IMR-90 (cell line): ENCODE measurements at regions not wholly inside any gene's neighbourhood (a gene's known extent, or its start where the extent isn't known, plus 50 kb on each side); places are given as distances from the start of the nearest gene placed in this dataset.

ENCODE experiments used
- ATAC-seq: fragments of 200-7000 bp; cut with Tn5 transposase; 2 replicates; pipeline ENCODE4 v1.9.1; 2020; ENCODE audit warnings: low read depth, mild to moderate bottlenecking, moderate library complexity
- BruUV-seq: library from RNA; stranded (reverse); fragments of 400-500 nt; replicated peaks from 2 replicates; lab custom pipeline; 2021; lab: Mats Ljungman, UMichigan
- CTCF ChIA-PET: fragments of 300-600 bp; formaldehyde crosslinking; extraction: SDS; loops from one replicate; lab custom pipeline; 2021; ENCODE audit warnings: antibody characterized with exemption; lab: Yijun Ruan, JAX
- POLR2A ChIA-PET: fragments of 300-600 bp; sonication (Branson Sonifier 250); formaldehyde crosslinking; loops from one replicate; lab custom pipeline; 2022; ENCODE audit warnings: antibody characterized with exemption; ENCODE audit not compliant: unreplicated experiment; lab: Charles Lee
- DNase-seq: peaks from one replicate; pipeline ENCODE4 v3.0.0; 2013
- H2AFZ ChIP-seq: replicated peaks from 2 replicates; pipeline ENCODE3; 2013; ENCODE audit warnings: low read length, mild to moderate bottlenecking; ENCODE audit not compliant: poor library complexity
- H2AK5ac ChIP-seq: 2 replicates; pipeline ENCODE4 v1.6.1; 2013; ENCODE audit warnings: low read depth, low read length, inconsistent platforms
- H2AK9ac ChIP-seq: replicated peaks from 2 replicates; pipeline ENCODE3; 2013; ENCODE audit warnings: mild to moderate bottlenecking, low read depth, low read length, moderate library complexity; ENCODE audit not compliant: poor library complexity
- H2BK120ac ChIP-seq: 2 replicates; pipeline ENCODE4 v1.6.1; 2013; ENCODE audit warnings: low read depth, low read length, inconsistent platforms
- H2BK15ac ChIP-seq: 3 replicates; pipeline ENCODE4 v1.6.1; 2013; ENCODE audit warnings: low read depth, low read length, inconsistent platforms
- H2BK20ac ChIP-seq: 2 replicates; pipeline ENCODE4 v1.6.1; 2013; ENCODE audit warnings: low read depth, mild to moderate bottlenecking, inconsistent platforms, low read length, moderate library complexity
- H2BK5ac ChIP-seq: 2 replicates; pipeline ENCODE4 v1.6.1; 2013; ENCODE audit warnings: mild to moderate bottlenecking, low read depth, low read length, inconsistent platforms; ENCODE audit not compliant: poor library complexity, severe bottlenecking
- H3K14ac ChIP-seq: replicated peaks from 2 replicates; pipeline ENCODE4 v1.6.1; 2013; ENCODE audit warnings: low read depth, low read length, inconsistent platforms
- H3K18ac ChIP-seq: 2 replicates; pipeline ENCODE4 v1.6.1; 2013; ENCODE audit warnings: low read depth, low read length, control low read depth
- H3K23ac ChIP-seq: 2 replicates; pipeline ENCODE4 v1.6.1; 2013; ENCODE audit warnings: low read depth, low read length, inconsistent platforms
- H3K27ac ChIP-seq: 2 replicates; pipeline ENCODE4 v1.5.1; 2013; ENCODE audit warnings: mild to moderate bottlenecking, control low read depth, low read length; ENCODE audit not compliant: insufficient read depth
- H3K27me3 ChIP-seq: 2 replicates; pipeline ENCODE4 v1.6.1; 2013; ENCODE audit warnings: low read length; ENCODE audit not compliant: control insufficient read depth, insufficient read depth
- H3K36me3 ChIP-seq: 2 replicates; pipeline ENCODE4 v1.6.1; 2013; ENCODE audit warnings: low read length, mixed read lengths; ENCODE audit not compliant: control insufficient read depth, insufficient read depth
- H3K4ac ChIP-seq: 2 replicates; pipeline ENCODE4 v1.6.1; 2013; ENCODE audit warnings: low read depth, low read length, inconsistent platforms
- H3K4me1 ChIP-seq: 2 replicates; pipeline ENCODE4 v1.6.1; 2013; ENCODE audit warnings: low read length, mixed read lengths; ENCODE audit not compliant: control insufficient read depth, insufficient read depth
- H3K4me2 ChIP-seq: 2 replicates; pipeline ENCODE4 v1.6.1; 2013; ENCODE audit warnings: low read depth, mild to moderate bottlenecking, control low read depth, low read length, moderate library complexity
- H3K4me3 ChIP-seq: 2 replicates; pipeline ENCODE4 v1.5.1; 2013; ENCODE audit warnings: low read depth, mild to moderate bottlenecking, control low read depth, low read length, moderate library complexity; ENCODE audit not compliant: insufficient read depth
- H3K56ac ChIP-seq: 2 replicates; pipeline ENCODE4 v1.6.1; 2013; ENCODE audit warnings: low read length, inconsistent platforms; ENCODE audit not compliant: insufficient read depth; ENCODE audit errors: extremely low read depth
- H3K79me1 ChIP-seq, 2 experiments: 2 replicates each; pipeline ENCODE4 v1.6.1; 2013; ENCODE audit warnings: low read length in 2 of 2, inconsistent platforms in 1 of 2, low read depth in 1 of 2
- H3K9ac ChIP-seq: 2 replicates; pipeline ENCODE4 v1.6.1; 2013; ENCODE audit warnings: low read depth, low read length, control low read depth
- H3K9me1 ChIP-seq: 2 replicates; pipeline ENCODE4 v1.6.1; 2013; ENCODE audit warnings: low read length, inconsistent platforms; ENCODE audit not compliant: insufficient read depth
- H3K9me3 ChIP-seq: 2 replicates; pipeline ENCODE4 v1.6.1; 2013; ENCODE audit warnings: low read length; ENCODE audit not compliant: control insufficient read depth, insufficient read depth
- H4K20me1 ChIP-seq: 2 replicates; pipeline ENCODE4 v1.6.1; 2013; ENCODE audit warnings: low read length, inconsistent platforms; ENCODE audit not compliant: insufficient read depth
- H4K5ac ChIP-seq: 2 replicates; pipeline ENCODE4 v1.6.1; 2013; ENCODE audit warnings: mild to moderate bottlenecking, low read depth, low read length, control low read depth
- H4K8ac ChIP-seq, 2 experiments: 2 replicates each; pipeline ENCODE4 v1.6.1; 2013; ENCODE audit warnings: low read depth in 2 of 2, low read length in 2 of 2, control low read depth in 1 of 2, inconsistent platforms in 1 of 2
- H4K91ac ChIP-seq: 2 replicates; pipeline ENCODE4 v1.6.1; 2013; ENCODE audit warnings: low read depth, low read length, inconsistent platforms; ENCODE audit not compliant: insufficient read depth
- BHLHE40 ChIP-seq: fragments of 150-350 bp; IDR thresholded peaks from 2 replicates; pipeline ENCODE4 v1.6.1; 2016; ENCODE audit warnings: mild to moderate bottlenecking, low read depth, low read length
- CEBPB ChIP-seq: IDR thresholded peaks from 2 replicates; pipeline ENCODE4 v1.6.1; 2012; ENCODE audit warnings: low read depth, low read length, improper control_type of control experiment
- MAZ ChIP-seq: IDR thresholded peaks from 2 replicates; pipeline ENCODE4 v1.6.1; 2012; ENCODE audit warnings: low read depth, mild to moderate bottlenecking, low read length, improper control_type of control experiment, moderate library complexity, borderline replicate concordance
- MXI1 ChIP-seq: IDR thresholded peaks from 2 replicates; pipeline ENCODE4 v1.6.1; 2012; ENCODE audit warnings: low read depth, mild to moderate bottlenecking, low read length, moderate library complexity, borderline replicate concordance
- POLR2A ChIP-seq: IDR thresholded peaks from 2 replicates; pipeline ENCODE4 v1.6.1; 2012; ENCODE audit warnings: mild to moderate bottlenecking, low read depth, low read length
- RAD21 ChIP-seq: IDR thresholded peaks from 2 replicates; pipeline ENCODE4 v1.6.1; 2012; ENCODE audit warnings: low read length, improper control_type of control experiment
- RFX5 ChIP-seq: IDR thresholded peaks from 2 replicates; pipeline ENCODE4 v1.8.0; 2012; ENCODE audit warnings: low read depth, mild to moderate bottlenecking, low read length, moderate library complexity
- SMC3 ChIP-seq: fragments of 150-350 bp; IDR thresholded peaks from 2 replicates; pipeline ENCODE4 v1.6.1; 2016; ENCODE audit warnings: low read depth, mild to moderate bottlenecking, antibody characterized with exemption, low read length, moderate library complexity
- WGBS, 2 experiments: methylation state at CpG; one replicate each; pipeline versions ENCODE4 v1.1.5 to v1.1.7; 2013; ENCODE audit warnings: missing lambda C conversion rate in 2 of 2; ENCODE audit not compliant: insufficient read length in 1 of 2; ENCODE audit errors: extremely low coverage in 2 of 2; 5-methylcytosine and 5-hydroxymethylcytosine counted together
- dilution Hi-C: fragments of 300-500 bp; cut with HindIII; formaldehyde crosslinking; loops from one replicate; pipeline ENCODE4 v1.14.3; 2018; ENCODE audit warnings: low sequenced_read_pairs; ENCODE audit not compliant: unreplicated experiment
- in situ Hi-C: fragments of 300-500 bp; cut with MboI; formaldehyde crosslinking; loops from 3 replicates; pipeline ENCODE4 v1.14.3; 2019; ENCODE audit warnings: low sequenced_read_pairs, inconsistent platforms, mixed read lengths
- intact Hi-C: fragments of 100-400 bp; cut with micrococcal nuclease; formaldehyde crosslinking; loops from 2 replicates; pipeline ENCODE4 v1.10.0; 2022
- TF ChIP-seq, protein P1 (sequence below): fragments of 150-350 bp; IDR thresholded peaks from 2 replicates; pipeline ENCODE4 v1.6.1; 2016; ENCODE audit warnings: low read depth, mild to moderate bottlenecking, low read length, moderate library complexity, borderline replicate concordance

GRCh38 chr9:79240774-79241173 is 331.0 kb upstream of the TLE4 start:
- Histone ChIP-seq H4K8ac (no peak overlapping the region), H3K9me1 (no peaks in the 10 kb centered on the region), H3K27ac (no peak overlapping the region), H2BK5ac (no peak overlapping the region), H3K56ac (no peak overlapping the region), H2BK120ac (no peak overlapping the region), H2BK20ac (no peak overlapping the region), H2AK9ac (no peak overlapping the region), H4K5ac (no peak overlapping the region), H4K20me1 (no peaks in the 10 kb centered on the region), H3K18ac (no peak overlapping the region), H3K4ac (no peak overlapping the region), H3K14ac (no peak overlapping the region), H3K4me1 (no peaks in the 10 kb centered on the region), H3K79me1 (no peaks in the 10 kb centered on the region), H3K27me3 (no peaks in the 10 kb centered on the region), H3K4me2 (no peak overlapping the region), H3K4me3 (no peak overlapping the region), H2BK15ac (no peak overlapping the region; the same call in 2 of the 3 replicates), H3K23ac (no peak overlapping the region), H2AFZ (no peak overlapping the region), H4K91ac (no peak overlapping the region), H3K9ac (no peak overlapping the region), H3K36me3 (no peaks in the 10 kb centered on the region), H3K9me3 (no peaks in the 10 kb centered on the region), H2AK5ac (no peak overlapping the region)
- ChIA-PET CTCF (interaction anchor here (0.9 kb wide), 1 partner anchor 111 kb away, joined by 3 read pairs; no protein-coding TSS in a partner anchor), POLR2A (no interaction called here)
- BruUV-seq: no TSS peak
- TF ChIP-seq BHLHE40 (no peak), CEBPB (no peak), RFX5 (no peak), POLR2A (no peak), MAZ (no peak), MXI1 (no peak), RAD21 (no peak), SMC3 (no peak)
- TF ChIP-seq, protein P1, sequence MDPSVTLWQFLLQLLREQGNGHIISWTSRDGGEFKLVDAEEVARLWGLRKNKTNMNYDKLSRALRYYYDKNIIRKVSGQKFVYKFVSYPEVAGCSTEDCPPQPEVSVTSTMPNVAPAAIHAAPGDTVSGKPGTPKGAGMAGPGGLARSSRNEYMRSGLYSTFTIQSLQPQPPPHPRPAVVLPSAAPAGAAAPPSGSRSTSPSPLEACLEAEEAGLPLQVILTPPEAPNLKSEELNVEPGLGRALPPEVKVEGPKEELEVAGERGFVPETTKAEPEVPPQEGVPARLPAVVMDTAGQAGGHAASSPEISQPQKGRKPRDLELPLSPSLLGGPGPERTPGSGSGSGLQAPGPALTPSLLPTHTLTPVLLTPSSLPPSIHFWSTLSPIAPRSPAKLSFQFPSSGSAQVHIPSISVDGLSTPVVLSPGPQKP: no peak
- in situ Hi-C loops (no loop called here), intact Hi-C loops (no loop called here), dilution Hi-C loops (no loop called here)
- ATAC-seq: no peak
- no peak for DNase-seq
- WGBS, 2 experiments: no CpG with 5 or more reads among the region's 3 CpGs
